H4 (cell line): ENCODE measurements at regions not wholly inside any gene's neighbourhood (a gene's known extent, or its start where the extent isn't known, plus 50 kb on each side); places are given as distances from the start of the nearest gene placed in this dataset.

ENCODE experiments used
- DNase-seq: peaks from one replicate; pipeline ENCODE4 v3.0.0-alpha.2; 2015; ENCODE audit warnings: low spot score

GRCh38 chr3:160130071-160130470, 95.2 kb upstream of the C3orf80 start:
- DNase-seq: no peak

GRCh38 chr3:160130950-160131349, 94.3 kb upstream of the C3orf80 start:
- no peak for DNase-seq

- DNase-seq: no peak
These were observed 93.0 kb upstream of the C3orf80 start for GRCh38 chr3:160132226-160132625.

GRCh38 chr3:160133757-160134156, 91.5 kb upstream of the C3orf80 start:
- DNase-seq: peak; percentile 54

- peak; percentile 19 for DNase-seq
These were observed 90.8 kb upstream of the C3orf80 start for GRCh38 chr3:160134454-160134853.

- DNase-seq: peak; percentile 66
These were observed 90.3 kb upstream of the C3orf80 start for GRCh38 chr3:160134964-160135363.

GRCh38 chr3:160135851-160136250, 89.4 kb upstream of the C3orf80 start:
- no peak for DNase-seq

GRCh38 chr3:160136421-160136820, 88.8 kb upstream of the C3orf80 start:
- DNase-seq: no peak

GRCh38 chr3:160139291-160139690, 85.9 kb upstream of the C3orf80 start:
- no peak for DNase-seq

- no peak for DNase-seq
These were observed 84.5 kb upstream of the C3orf80 start for GRCh38 chr3:160140756-160141155.

GRCh38 chr3:160141485-160142185, 83.6 kb upstream of the C3orf80 start:
- DNase-seq: no peak

- no peak for DNase-seq
These were observed 81.7 kb upstream of the C3orf80 start for GRCh38 chr3:160143482-160143881.

- DNase-seq: no peak
These were observed 75.2 kb upstream of the C3orf80 start for GRCh38 chr3:160150066-160150465.

GRCh38 chr3:160150525-160150924, 74.7 kb upstream of the C3orf80 start:
- no peak for DNase-seq

GRCh38 chr3:160152638-160153037, 72.6 kb upstream of the C3orf80 start:
- no peak for DNase-seq

GRCh38 chr3:160154033-160154432, 71.2 kb upstream of the C3orf80 start:
- peak; percentile 51 for DNase-seq

GRCh38 chr3:160154596-160154995, 70.6 kb upstream of the C3orf80 start:
- DNase-seq: no peak

- DNase-seq: no peak
These were observed 67.9 kb upstream of the C3orf80 start for GRCh38 chr3:160157321-160157720.

- no peak for DNase-seq
These were observed 65.9 kb upstream of the C3orf80 start for GRCh38 chr3:160159341-160159740.

- DNase-seq: no peak
These were observed 65.4 kb upstream of the C3orf80 start for GRCh38 chr3:160159806-160160205.

- no peak for DNase-seq
These were observed 63.3 kb upstream of the C3orf80 start for GRCh38 chr3:160161921-160162320.

GRCh38 chr3:160162440-160162839, 62.8 kb upstream of the C3orf80 start:
- DNase-seq: no peak

- no peak for DNase-seq
These were observed 61.9 kb upstream of the C3orf80 start for GRCh38 chr3:160163229-160163878.

GRCh38 chr3:160168246-160168645, 57.0 kb upstream of the C3orf80 start:
- no peak for DNase-seq
